NCI-H2107 treated with DMSO at 0.1 percent for 48 hours (cell line): ENCODE measurements at regions not wholly inside any gene's neighbourhood (a gene's known extent, or its start where the extent isn't known, plus 50 kb on each side); places are given as distances from the start of the nearest gene placed in this dataset.
"Not testable (repeated sequence)": the region's sequence is repeated elsewhere in the genome, so short reads cannot be mapped to it uniquely, and the experiment has no call there.

ENCODE experiments used
- DNase-seq: peaks from one replicate; lab custom pipeline; 2025; ENCODE audit not compliant: unreplicated experiment; lab: John Stamatoyannopoulos, UW

- no peak for DNase-seq
Measured at GRCh38 chr16:61195006-61195405, 841.2 kb downstream of the CDH8 start.

GRCh38 chr16:61194573-61194972 is 841.7 kb downstream of the CDH8 start:
- no peak for DNase-seq

- no peak for DNase-seq
Measured at GRCh38 chr16:61182391-61182790, 853.8 kb downstream of the CDH8 start.

GRCh38 chr16:61181982-61182381 is 854.3 kb downstream of the CDH8 start:
- DNase-seq, result no peak

GRCh38 chr16:61179561-61179960 is 856.7 kb downstream of the CDH8 start:
- DNase-seq, result no peak

- DNase-seq, result no peak
Measured at GRCh38 chr16:61165797-61166196, 870.4 kb downstream of the CDH8 start.

- no peak for DNase-seq
Measured at GRCh38 chr16:61150351-61150750, 885.9 kb downstream of the CDH8 start.

- DNase-seq, result no peak
Measured at GRCh38 chr16:61149709-61150108, 886.5 kb downstream of the CDH8 start.

GRCh38 chr16:61148930-61149329 is 887.3 kb downstream of the CDH8 start:
- DNase-seq, result no peak

GRCh38 chr16:61146429-61146828 is 889.8 kb downstream of the CDH8 start:
- DNase-seq, result no peak

- no peak for DNase-seq
Measured at GRCh38 chr16:61131447-61131846, 904.8 kb downstream of the CDH8 start.

- DNase-seq, result no peak
Measured at GRCh38 chr16:61128545-61129323, 907.5 kb downstream of the CDH8 start.

- no peak for DNase-seq
Measured at GRCh38 chr16:61105544-61105943, 930.7 kb downstream of the CDH8 start.

GRCh38 chr16:61098505-61098904 is 937.7 kb downstream of the CDH8 start:
- no peak for DNase-seq

GRCh38 chr16:61091300-61091699 is 944.9 kb downstream of the CDH8 start:
- not testable (repeated sequence) for DNase-seq

GRCh38 chr16:61083711-61084110 is 952.5 kb downstream of the CDH8 start:
- DNase-seq, result no peak

- no peak for DNase-seq
Measured at GRCh38 chr16:61074324-61074723, 961.9 kb downstream of the CDH8 start.

GRCh38 chr16:61057635-61058034 is 978.6 kb downstream of the CDH8 start:
- DNase-seq, result no peak

GRCh38 chr16:61050547-61050946 is 985.7 kb downstream of the CDH8 start:
- DNase-seq, result no peak

- DNase-seq, result no peak
Measured at GRCh38 chr16:61045931-61046330, 990.3 kb downstream of the CDH8 start.

- no peak for DNase-seq
Measured at GRCh38 chr16:61042737-61043136, 993.5 kb downstream of the CDH8 start.

- DNase-seq, result no peak
Measured at GRCh38 chr16:61030616-61031015, 1005.6 kb downstream of the CDH8 start.
